CD14-positive monocyte (primary cell): ENCODE measurements at regions not wholly inside any gene's neighbourhood (a gene's known extent, or its start where the extent isn't known, plus 50 kb on each side); places are given as distances from the start of the nearest gene placed in this dataset.

Experiments
- DNase-seq, 3 donors: peaks; one replicate each; pipeline ENCODE4 v3.0.0-alpha.2; 2011 to 2022
- H2AFZ ChIP-seq: 2 replicates; pipeline ENCODE4 v1.6.0; 2012; ENCODE audit warnings: mild to moderate bottlenecking, low read depth, low read length, inconsistent platforms; ENCODE audit not compliant: insufficient read depth, poor library complexity, severe bottlenecking
- H3K27ac ChIP-seq, 2 donors: 1 replicate in 1 of 2; 2 replicates in 1 of 2; pipeline ENCODE4 v1.5.1; 2012 to 2013; ENCODE audit warnings: low read length in 2 of 2, control low read depth in 1 of 2, inconsistent platforms in 1 of 2, low read depth in 1 of 2, mild to moderate bottlenecking in 1 of 2
- H3K27me3 ChIP-seq, 2 donors: one replicate each; pipeline versions ENCODE4 v1.6.0 to v1.6.1; 2011 to 2013; ENCODE audit warnings: low read length in 2 of 2; ENCODE audit not compliant: control insufficient read depth in 2 of 2, insufficient read depth in 2 of 2
- H3K36me3 ChIP-seq, 2 donors: replicated peaks in 1 of 2; 1 replicate in 1 of 2; 2 replicates in 1 of 2; pipeline versions ENCODE4 v1.5.1 to v1.6.1; 2012 to 2013; ENCODE audit warnings: low read length in 2 of 2, control low read depth in 1 of 2, inconsistent platforms in 1 of 2, mild to moderate bottlenecking in 1 of 2; ENCODE audit not compliant: insufficient read depth in 2 of 2, control insufficient read depth in 1 of 2
- H3K4me1 ChIP-seq, 2 donors: 1 replicate in 1 of 2; 2 replicates in 1 of 2; pipeline versions ENCODE4 v1.5.1 to v1.6.1; 2012 to 2013; ENCODE audit warnings: low read length in 2 of 2, control low read depth in 1 of 2, inconsistent platforms in 1 of 2, mild to moderate bottlenecking in 1 of 2, moderate library complexity in 1 of 2; ENCODE audit not compliant: insufficient read depth in 2 of 2, control insufficient read depth in 1 of 2
- H3K4me2 ChIP-seq: replicated peaks from 2 replicates; pipeline ENCODE3; 2012; ENCODE audit warnings: low read length, moderate library complexity, mild to moderate bottlenecking; ENCODE audit not compliant: poor library complexity, severe bottlenecking; ENCODE audit errors: extremely low read depth
- H3K4me3 ChIP-seq, 3 experiments: fragments of 200-600 bp in 1 of 3; sonication (generic) in 1 of 3; replicated peaks in 1 of 3; 1 replicate in 2 of 3; 2 replicates in 1 of 3; pipeline ENCODE4 v1.5.1; 2011 to 2013; ENCODE audit warnings: low read length in 3 of 3, mild to moderate bottlenecking in 3 of 3, control low read depth in 2 of 3, low read depth in 2 of 3, inconsistent platforms in 1 of 3, moderate library complexity in 1 of 3
- H3K79me2 ChIP-seq: 2 replicates; pipeline ENCODE4 v1.6.0; 2012; ENCODE audit warnings: mild to moderate bottlenecking, control low read depth, inconsistent platforms, low read length, moderate library complexity; ENCODE audit not compliant: insufficient read depth
- H3K9ac ChIP-seq: 2 replicates; pipeline ENCODE4 v1.6.0; 2017; ENCODE audit warnings: low read length, mild to moderate bottlenecking; ENCODE audit not compliant: insufficient read depth, poor library complexity, severe bottlenecking
- H3K9me3 ChIP-seq, 2 donors: replicated peaks in 1 of 2; 1 replicate in 1 of 2; 2 replicates in 1 of 2; pipeline versions ENCODE4 v1.5.1 to v1.6.1; 2012 to 2013; ENCODE audit warnings: low read length in 2 of 2, control low read depth in 1 of 2; ENCODE audit not compliant: control insufficient read depth in 1 of 2, insufficient read depth in 1 of 2
- H4K20me1 ChIP-seq: 2 replicates; pipeline ENCODE4 v1.6.0; 2012; ENCODE audit warnings: mild to moderate bottlenecking, low read length, control low read depth, moderate library complexity; ENCODE audit not compliant: insufficient read depth
- H3K27ac Mint-ChIP-seq, 7 donors: one replicate each; pipeline ENCODE4 v1.8.0; 2020; ENCODE audit warnings: mild to moderate bottlenecking in 7 of 7, mixed read lengths in 7 of 7, moderate library complexity in 6 of 7, inconsistent platforms in 2 of 7
- H3K27me3 Mint-ChIP-seq, 3 donors: one replicate each; pipeline ENCODE4 v1.8.0; 2021 to 2022; ENCODE audit warnings: low read depth in 3 of 3, mild to moderate bottlenecking in 3 of 3, mixed read lengths in 3 of 3, moderate library complexity in 3 of 3, inconsistent platforms in 1 of 3
- H3K36me3 Mint-ChIP-seq, 2 donors: one replicate each; pipeline ENCODE4 v1.8.0; 2020; ENCODE audit warnings: mixed read lengths in 2 of 2, inconsistent platforms in 1 of 2, mild to moderate bottlenecking in 1 of 2
- H3K4me1 Mint-ChIP-seq: one replicate; pipeline ENCODE4 v1.8.0; 2020; ENCODE audit warnings: mild to moderate bottlenecking, mixed read lengths
- H3K4me3 Mint-ChIP-seq, 2 donors: one replicate each; pipeline ENCODE4 v1.8.0; 2020; ENCODE audit warnings: mild to moderate bottlenecking in 2 of 2, mixed read lengths in 2 of 2, moderate library complexity in 1 of 2
- H3K9me3 Mint-ChIP-seq, 7 donors: one replicate each; pipeline ENCODE4 v1.8.0; 2020 to 2022; ENCODE audit warnings: mixed read lengths in 7 of 7, mild to moderate bottlenecking in 6 of 7, moderate library complexity in 6 of 7, inconsistent platforms in 2 of 7
- CTCF ChIP-seq: fragments of 200-600 bp; IDR thresholded peaks from one replicate; pipeline ENCODE4 v1.8.0; 2022; ENCODE audit warnings: antibody characterized with exemption, mild to moderate bottlenecking
- WGBS: methylation state at CpG from one replicate; pipeline ENCODE4 v1.1.5; 2013; ENCODE audit warnings: missing lambda C conversion rate; ENCODE audit not compliant: insufficient coverage; 5-methylcytosine and 5-hydroxymethylcytosine counted together
- intact Hi-C, 2 donors: fragments of 100-400 bp; cut with micrococcal nuclease; formaldehyde crosslinking; loops; one replicate each; pipeline versions ENCODE4 v1.15.0 to v1.15.1; 2023

DNA sequence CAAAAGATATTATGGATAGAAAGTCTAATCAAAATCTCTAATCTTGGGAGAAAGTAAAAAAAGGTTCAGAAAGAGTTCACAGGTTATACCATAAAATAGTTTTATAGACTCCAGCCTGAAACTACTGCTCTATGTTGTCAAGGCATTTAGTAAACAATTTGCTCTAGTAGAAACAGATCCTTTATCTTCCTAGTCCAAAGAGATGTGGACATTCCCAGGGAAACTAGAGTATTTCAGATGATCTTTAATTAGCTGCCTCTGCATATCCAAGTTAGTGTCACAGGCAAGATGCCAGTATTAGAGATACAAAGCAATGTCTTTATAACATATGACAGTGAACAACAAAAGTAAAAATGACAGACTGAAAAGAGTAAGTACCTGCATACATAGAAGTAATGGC is 708.6 kb downstream of the CCDC85A start:
- no peaks in the 10 kb centered on the region for H3K4me1 ChIP-seq
- no peaks in the 10 kb centered on the region for H4K20me1 ChIP-seq
- H3K36me3 Mint-ChIP-seq, result no peaks in the 10 kb centered on the region
- no peaks in the 10 kb centered on the region for H3K36me3 ChIP-seq
- no peak for DNase-seq
- intact Hi-C loops, result no loop called here
- H3K9ac ChIP-seq, result no peak overlapping the region
- H2AFZ ChIP-seq, result no peak overlapping the region
- no peaks in the 10 kb centered on the region for H3K9me3 ChIP-seq
- no peaks in the 10 kb centered on the region for H3K4me1 Mint-ChIP-seq
- H3K9me3 Mint-ChIP-seq, result peaks cover 0 to 5% (median 3%) of the 10 kb centered on the region in 7 donors
- no peak overlapping the region for H3K27ac Mint-ChIP-seq
- no peaks in the 10 kb centered on the region for H3K79me2 ChIP-seq
- H3K27me3 ChIP-seq, result no peaks in the 10 kb centered on the region
- peaks cover 0 to 2% (median 0%) of the 10 kb centered on the region in 3 donors for H3K27me3 Mint-ChIP-seq
- no peak overlapping the region for H3K27ac ChIP-seq
- no peak overlapping the region for H3K4me3 ChIP-seq
- H3K4me2 ChIP-seq, result no peak overlapping the region
- no peak for TF ChIP-seq CTCF
- no peak overlapping the region for H3K4me3 Mint-ChIP-seq

DNA sequence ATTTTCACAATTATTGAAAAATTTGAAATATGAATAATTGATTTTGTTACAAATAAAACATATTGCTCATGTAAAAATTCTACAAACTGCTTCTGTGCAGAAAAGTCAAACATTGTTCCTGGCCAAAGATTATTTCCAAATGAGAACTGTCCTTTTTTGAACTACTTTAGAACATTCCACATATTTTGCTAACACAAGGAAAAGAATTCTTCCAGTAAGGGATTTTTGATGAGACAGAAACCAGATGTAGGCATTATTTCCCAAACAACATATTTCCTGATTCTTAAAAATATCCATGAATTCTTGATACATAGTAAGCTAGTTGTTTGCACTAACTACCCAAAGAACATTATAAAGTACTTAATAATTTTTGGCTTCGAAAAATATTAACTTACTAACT is 715.2 kb downstream of the CCDC85A start:
- Histone ChIP-seq H3K4me3 (no peak overlapping the region), H3K79me2 (no peaks in the 10 kb centered on the region), H3K9me3 (peaks cover 0 to 3% of the 10 kb centered on the region in 2 donors), H4K20me1 (no peaks in the 10 kb centered on the region), H2AFZ (no peak overlapping the region), H3K36me3 (no peaks in the 10 kb centered on the region), H3K4me2 (no peak overlapping the region), H3K9ac (no peak overlapping the region), H3K4me1 (no peaks in the 10 kb centered on the region), H3K27me3 (no peaks in the 10 kb centered on the region), H3K27ac (no peak overlapping the region)
- Mint-ChIP-seq H3K27me3 (no peaks in the 10 kb centered on the region), H3K4me3 (no peak overlapping the region), H3K9me3 (peaks cover 0 to 4% (median 1%) of the 10 kb centered on the region in 7 donors), H3K4me1 (no peaks in the 10 kb centered on the region), H3K36me3 (no peaks in the 10 kb centered on the region), H3K27ac (no peak overlapping the region)
- no peak for DNase-seq
- no CpG with 5 or more reads among the region's 1 CpG for WGBS
- intact Hi-C loops, result no loop called here
- TF ChIP-seq CTCF, result no peak
